HEK293T (cell line): ENCODE measurements at regions not wholly inside any gene's neighbourhood (a gene's known extent, or its start where the extent isn't known, plus 50 kb on each side); places are given as distances from the start of the nearest gene placed in this dataset.
"Not testable (repeated sequence)": the region's sequence is repeated elsewhere in the genome, so short reads cannot be mapped to it uniquely, and the experiment has no call there.

Source experiments
- CTCF ChIA-PET: fragments of 350-600 bp; formaldehyde crosslinking; extraction: SDS; loops from one replicate; lab custom pipeline; 2021; ENCODE audit warnings: antibody characterized with exemption, inconsistent platforms; lab: Yijun Ruan, JAX
- POLR2A ChIA-PET: fragments of 350-600 bp; formaldehyde crosslinking; extraction: SDS; loops from one replicate; lab custom pipeline; 2020; ENCODE audit warnings: antibody characterized with exemption, inconsistent platforms; lab: Yijun Ruan, JAX
- DNase-seq: peaks from one replicate; pipeline ENCODE4 v3.0.0; 2012; ENCODE audit warnings: mixed read lengths; ENCODE audit errors: extremely low spot score
- ARNT ChIP-seq: fragments of 450-650 bp; IDR thresholded peaks from 2 replicates; pipeline ENCODE4 v1.6.1; 2017; ENCODE audit warnings: mild to moderate bottlenecking
- BHLHE40 ChIP-seq: fragments of 450-650 bp; IDR thresholded peaks from 2 replicates; pipeline ENCODE4 v1.6.1; 2016; ENCODE audit warnings: mild to moderate bottlenecking, moderate library complexity, borderline replicate concordance
- CTBP1 ChIP-seq: fragments of 450-650 bp; IDR thresholded peaks from 2 replicates; pipeline ENCODE4 v1.6.1; 2016; ENCODE audit warnings: borderline replicate concordance
- ELF4 ChIP-seq: fragments of 450-650 bp; IDR thresholded peaks from 2 replicates; pipeline ENCODE4 v1.6.1; 2017; ENCODE audit warnings: antibody characterized with exemption
- FOXA1 ChIP-seq: fragments of 450-650 bp; IDR thresholded peaks from 2 replicates; pipeline ENCODE4 v1.6.1; 2016; ENCODE audit warnings: mild to moderate bottlenecking
- FOXK2 ChIP-seq: fragments of 450-650 bp; IDR thresholded peaks from 2 replicates; pipeline ENCODE4 v1.6.1; 2016; ENCODE audit warnings: mild to moderate bottlenecking
- L3MBTL2 ChIP-seq: fragments of 450-650 bp; conservative IDR thresholded peaks from 2 replicates; pipeline ENCODE4 v1.6.1; 2016; ENCODE audit warnings: mild to moderate bottlenecking
- LEF1 ChIP-seq: fragments of 450-650 bp; IDR thresholded peaks from 2 replicates; pipeline ENCODE4 v1.6.1; 2017; ENCODE audit warnings: mild to moderate bottlenecking, borderline replicate concordance
- NFRKB ChIP-seq: fragments of 450-650 bp; IDR thresholded peaks from 2 replicates; pipeline ENCODE4 v1.6.1; 2016; ENCODE audit warnings: mild to moderate bottlenecking, moderate library complexity
- SP1 ChIP-seq: fragments of 450-650 bp; IDR thresholded peaks from 2 replicates; pipeline ENCODE4 v1.6.1; 2017
- SUZ12 ChIP-seq: fragments of 450-650 bp; IDR thresholded peaks from 2 replicates; pipeline ENCODE4 v1.6.1; 2016; ENCODE audit warnings: mild to moderate bottlenecking
- TARDBP ChIP-seq: fragments of 450-650 bp; IDR thresholded peaks from 2 replicates; pipeline ENCODE4 v1.6.1; 2016
- ZNF384 ChIP-seq: fragments of 450-650 bp; IDR thresholded peaks from 2 replicates; pipeline ENCODE4 v1.6.1; 2016
- TF ChIP-seq, protein P1 (sequence below): fragments of 450-650 bp; IDR thresholded peaks from 2 replicates; pipeline ENCODE4 v1.6.1; 2016

DNA sequence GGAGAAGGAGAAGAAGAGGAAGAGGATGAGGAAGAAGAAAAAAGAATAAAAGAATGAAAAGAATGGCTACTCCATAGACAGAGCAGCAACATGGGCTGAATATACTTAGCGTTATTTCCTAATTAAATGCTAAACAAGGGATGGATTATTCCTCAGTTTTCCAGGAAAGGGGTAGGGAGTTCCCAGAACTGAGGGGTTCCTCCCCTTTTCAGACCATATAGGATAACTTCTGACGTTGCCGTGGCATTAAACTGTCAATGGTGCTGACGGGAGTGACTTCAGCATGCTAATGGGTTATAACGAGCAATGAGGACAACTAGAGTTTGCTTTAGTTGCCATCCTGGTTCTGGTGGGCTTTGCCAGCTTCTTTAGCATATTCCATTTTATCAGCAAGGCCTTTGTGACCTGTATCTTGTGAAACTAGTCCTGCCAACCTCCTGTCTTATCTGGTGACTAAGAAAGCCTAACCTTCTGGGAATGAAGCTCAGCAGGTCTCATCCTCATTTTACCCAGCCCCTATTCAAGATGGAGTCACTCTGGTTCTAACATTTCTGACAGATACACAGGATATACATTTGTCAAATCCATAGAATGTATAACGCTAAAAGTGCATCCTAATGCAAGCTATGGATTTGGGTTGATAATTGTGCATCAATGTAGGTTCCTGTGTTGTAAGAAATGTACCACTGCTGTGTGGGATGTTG is 152.3 kb downstream of the MAIP1 start:
- POLR2A ChIA-PET, result no interaction called here

DNA sequence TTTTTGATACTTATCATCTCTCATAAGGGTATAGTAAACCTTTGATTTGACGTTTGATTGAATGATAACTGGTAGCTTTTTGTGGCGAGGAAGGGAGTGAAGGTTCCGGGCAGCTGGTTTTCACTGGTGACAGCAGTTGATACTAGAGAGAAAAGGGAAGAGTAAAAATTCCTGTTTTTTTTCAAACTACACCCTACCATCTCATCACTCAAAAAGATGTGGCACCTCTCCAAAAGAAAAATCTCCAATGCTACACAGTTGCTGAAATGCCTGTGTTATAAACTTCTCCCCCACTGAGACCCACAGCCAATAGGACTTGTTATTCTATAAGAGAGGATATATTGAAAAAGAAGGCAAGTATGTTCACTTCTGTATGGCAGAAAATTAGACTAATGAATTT is 154.0 kb downstream of the MAIP1 start:
- DNase-seq, result no peak
- CTCF ChIA-PET, result no interaction called here
- TF ChIP-seq LEF1, result no peak
- TF ChIP-seq L3MBTL2, result no peak
- TF ChIP-seq NFRKB, result no peak
- POLR2A ChIA-PET, result no interaction called here

More for the DNA sequence above, 152.3 kb downstream of the MAIP1 start:
- TF ChIP-seq NFRKB (no peak), SP1 (no peak), ZNF384 (no peak), FOXK2 (no peak), CTBP1 (no peak), ARNT (no peak)
- TF ChIP-seq, protein P1, sequence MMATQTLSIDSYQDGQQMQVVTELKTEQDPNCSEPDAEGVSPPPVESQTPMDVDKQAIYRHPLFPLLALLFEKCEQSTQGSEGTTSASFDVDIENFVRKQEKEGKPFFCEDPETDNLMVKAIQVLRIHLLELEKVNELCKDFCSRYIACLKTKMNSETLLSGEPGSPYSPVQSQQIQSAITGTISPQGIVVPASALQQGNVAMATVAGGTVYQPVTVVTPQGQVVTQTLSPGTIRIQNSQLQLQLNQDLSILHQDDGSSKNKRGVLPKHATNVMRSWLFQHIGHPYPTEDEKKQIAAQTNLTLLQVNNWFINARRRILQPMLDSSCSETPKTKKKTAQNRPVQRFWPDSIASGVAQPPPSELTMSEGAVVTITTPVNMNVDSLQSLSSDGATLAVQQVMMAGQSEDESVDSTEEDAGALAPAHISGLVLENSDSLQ, result no peak
- DNase-seq, result no peak
- CTCF ChIA-PET, result no interaction called here

DNA sequence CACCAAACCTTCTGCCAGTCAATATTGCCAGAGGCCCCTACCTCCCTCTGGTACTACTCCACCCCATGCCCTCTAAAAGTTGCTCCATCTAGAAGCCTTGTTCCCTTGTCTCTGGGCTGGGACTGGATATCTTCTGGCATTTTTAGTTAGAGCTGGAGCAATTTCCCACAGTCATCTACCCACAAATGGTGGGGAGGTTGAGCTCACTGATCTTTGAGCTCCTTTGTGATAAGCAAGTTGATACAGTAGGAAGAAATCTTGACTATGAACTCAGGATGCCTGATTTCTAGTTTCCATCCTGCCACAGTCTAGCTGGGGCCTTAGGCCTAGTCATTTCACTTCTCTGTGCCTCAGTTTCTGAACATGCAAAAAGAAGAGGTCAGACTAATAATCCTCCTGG is 155.0 kb downstream of the MAIP1 start:
- TF ChIP-seq ZNF384 (no peak), FOXK2 (no peak), TARDBP (no peak), SUZ12 (no peak), FOXA1 (no peak), LEF1 (no peak), CTBP1 (no peak)
- TF ChIP-seq, protein P1, result no peak
- CTCF ChIA-PET, result interaction anchor here (0.8 kb wide), 1 partner anchor 8 kb away, joined by 3 read pairs; no protein-coding TSS in a partner anchor
- POLR2A ChIA-PET, result no interaction called here
- no peak for DNase-seq

DNA sequence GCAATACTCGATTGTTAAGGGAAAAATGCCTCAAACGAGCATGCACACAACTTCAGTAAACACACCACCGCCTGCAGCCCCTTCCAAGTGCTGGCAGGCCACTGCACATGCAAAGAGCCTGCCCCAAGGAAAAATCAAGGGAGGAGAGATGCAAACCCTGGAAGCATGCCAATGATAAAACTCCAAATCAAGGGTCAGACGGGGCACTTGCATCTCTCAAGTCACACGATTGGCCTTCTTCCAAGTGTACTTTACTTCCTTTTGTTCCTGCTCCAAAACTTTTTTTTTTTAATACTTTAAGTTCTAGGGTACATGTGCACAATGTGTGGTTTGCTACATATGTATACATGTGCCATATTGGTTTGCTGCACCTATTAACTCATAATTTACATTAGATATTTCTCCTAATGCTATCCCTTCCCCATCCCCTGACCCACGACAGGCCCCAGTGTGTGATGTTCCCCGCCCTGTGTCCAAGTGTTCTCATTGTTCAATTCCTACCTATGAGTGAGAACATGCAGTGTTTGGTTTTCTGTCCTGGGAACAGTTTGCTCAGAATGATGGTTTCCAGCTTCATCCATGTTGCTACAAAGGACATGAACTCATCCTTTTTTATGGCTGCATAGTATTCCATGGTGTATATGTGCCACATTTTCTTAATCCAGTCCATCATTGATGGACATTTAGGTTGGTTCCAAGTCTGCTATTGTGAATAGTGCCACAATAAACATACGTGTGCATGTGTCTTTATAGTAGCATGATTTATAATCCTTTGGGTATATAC is 157.8 kb downstream of the MAIP1 start:
- CTCF ChIA-PET, DNase-seq, POLR2A ChIA-PET: not testable (repeated sequence)

DNA sequence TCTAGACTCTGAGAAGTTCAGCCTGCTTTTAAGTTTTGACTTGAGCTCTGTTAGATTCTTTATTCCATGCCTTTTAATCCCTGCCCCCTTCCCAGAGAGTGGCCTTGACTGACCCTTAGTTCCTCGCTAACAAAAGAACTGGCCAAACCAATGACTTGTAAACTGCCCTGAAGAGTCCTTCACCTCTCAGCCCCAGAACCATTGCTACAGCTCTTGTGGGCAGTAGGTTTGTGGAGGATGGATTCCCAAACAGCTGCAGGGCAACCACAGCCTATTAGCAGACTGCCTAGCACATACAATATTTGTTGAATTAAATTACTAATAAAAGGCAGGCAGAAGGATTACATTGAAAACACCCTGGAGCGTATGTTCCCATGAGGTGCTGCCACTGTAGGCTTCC is 163.9 kb downstream of the MAIP1 start:
- CTCF ChIA-PET, result no interaction called here

DNA sequence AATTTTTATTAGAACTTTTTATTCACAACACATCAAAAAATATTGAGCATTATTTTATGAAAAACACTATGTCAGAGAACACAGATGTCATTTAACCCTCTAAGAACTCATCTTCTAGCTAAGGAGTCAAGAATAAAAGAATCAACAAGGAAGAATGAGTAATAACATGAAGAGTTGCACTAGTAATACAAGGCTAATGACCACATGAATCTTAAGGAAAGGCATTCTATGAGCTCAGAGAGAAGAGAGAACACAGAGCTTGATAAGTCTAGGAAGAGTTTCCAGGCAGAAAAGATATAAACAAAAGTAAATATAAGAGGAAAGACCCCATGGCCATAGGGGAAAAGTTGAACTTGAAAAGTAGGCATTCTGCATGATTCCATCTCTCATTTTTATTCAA is 166.5 kb downstream of the MAIP1 start:
- POLR2A ChIA-PET, result no interaction called here
- CTCF ChIA-PET, result interaction anchor here (0.6 kb wide), 1 partner anchor 22 kb away, joined by 3 read pairs; no protein-coding TSS in a partner anchor
- DNase-seq, result no peak

More for the DNA sequence above, 163.9 kb downstream of the MAIP1 start:
- no peak for TF ChIP-seq NFRKB
- POLR2A ChIA-PET, result no interaction called here
- DNase-seq, result no peak

DNA sequence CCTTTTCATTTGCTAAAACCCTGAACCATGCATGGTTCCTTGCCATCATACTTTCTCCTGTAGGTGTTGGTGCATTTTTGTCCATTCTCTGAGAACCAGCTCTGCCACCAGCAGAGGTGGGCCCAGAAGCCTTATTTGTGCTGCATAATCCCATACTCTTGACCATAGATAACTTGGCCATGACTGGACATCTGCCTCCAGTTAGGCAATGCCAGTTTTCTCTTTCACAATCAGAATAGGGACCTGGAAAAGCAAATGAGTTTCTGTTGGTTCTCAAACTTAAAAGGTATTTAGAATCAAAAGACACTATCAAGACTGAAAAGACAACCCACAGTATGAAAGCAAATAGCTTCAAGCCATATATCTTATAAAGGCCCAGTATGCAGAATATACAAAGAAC is 167.3 kb downstream of the MAIP1 start:
- DNase-seq, result no peak

More for the DNA sequence above, 166.5 kb downstream of the MAIP1 start:
- no peak for TF ChIP-seq FOXK2
- TF ChIP-seq SUZ12, result no peak
- no peak for TF ChIP-seq ELF4
- TF ChIP-seq CTBP1, result no peak
- no peak for TF ChIP-seq NFRKB
- TF ChIP-seq BHLHE40, result no peak

DNA sequence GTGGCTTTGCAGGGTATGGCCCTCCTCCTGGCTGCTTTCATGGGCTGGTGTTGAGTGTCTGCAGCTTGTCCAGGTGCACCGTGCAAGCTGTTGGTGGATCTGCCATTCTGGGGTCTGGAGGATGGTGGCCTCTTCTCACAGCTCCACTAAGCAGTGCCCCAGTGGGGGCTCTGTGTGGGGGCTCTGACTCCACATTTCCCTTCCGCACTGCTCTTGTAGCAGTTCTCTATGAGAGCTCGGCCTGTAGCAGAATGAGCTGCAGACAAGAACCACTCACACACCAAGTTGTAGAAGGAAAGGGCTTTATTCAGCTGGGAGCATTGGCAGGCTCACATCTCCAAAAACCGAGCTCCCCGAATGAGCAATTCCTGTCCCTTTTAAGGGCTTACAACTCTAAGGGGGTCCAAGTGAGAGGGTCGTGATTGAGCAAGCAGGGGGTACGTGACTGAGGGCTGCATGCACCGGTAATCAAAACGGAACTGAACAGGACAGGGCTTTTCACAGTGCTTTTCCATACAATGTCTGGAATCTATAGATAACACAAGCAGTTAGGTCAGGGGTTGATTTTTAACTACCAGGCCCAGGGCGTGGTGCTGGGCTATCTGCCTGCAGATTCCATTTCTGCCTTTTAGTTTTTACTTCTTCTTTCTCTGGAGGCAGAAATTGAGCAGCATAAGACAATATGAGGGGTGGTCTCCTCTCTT is 169.4 kb downstream of the MAIP1 start:
- DNase-seq, POLR2A ChIA-PET, CTCF ChIA-PET: not testable (repeated sequence)

More for the DNA sequence above, 167.3 kb downstream of the MAIP1 start:
- TF ChIP-seq SUZ12 (no peak), CTBP1 (no peak)
- CTCF ChIA-PET, result no interaction called here
- POLR2A ChIA-PET, result no interaction called here
